GM19468 (cell line): ENCODE measurements at regions not wholly inside any gene's neighbourhood (a gene's known extent, or its start where the extent isn't known, plus 50 kb on each side); places are given as distances from the start of the nearest gene placed in this dataset.
A peak's percentile ranks its signal among the peaks of the same experiment; 100 is the strongest.

Experiments
- ATAC-seq: cut with Tn5 transposase; IDR thresholded peaks from one replicate; pipeline ENCODE4 v1.9.1; 2021; ENCODE audit warnings: mild to moderate bottlenecking, moderate library complexity, moderate number of reproducible peaks; ENCODE audit not compliant: unreplicated experiment; ENCODE audit errors: extremely low read depth

- ATAC-seq, result no peak
Measured at GRCh38 chr12:102781117-102781516, 135.9 kb downstream of the PAH start.

GRCh38 chr12:102776041-102776440, 141.0 kb downstream of the PAH start:
- ATAC-seq, result no peak

GRCh38 chr12:102769323-102769916, 147.6 kb downstream of the PAH start:
- ATAC-seq, result no peak

GRCh38 chr12:102766961-102767360, 150.1 kb downstream of the PAH start:
- no peak for ATAC-seq

- ATAC-seq, result no peak
Measured at GRCh38 chr12:102765736-102766135, 151.3 kb downstream of the PAH start.

GRCh38 chr12:102763471-102763870, 153.6 kb downstream of the PAH start:
- no peak for ATAC-seq

GRCh38 chr12:102763061-102763460, 154.0 kb downstream of the PAH start:
- no peak for ATAC-seq

- no peak for ATAC-seq
Measured at GRCh38 chr12:102760322-102760721, 156.7 kb downstream of the PAH start.

GRCh38 chr12:102759466-102759865, 157.6 kb downstream of the PAH start:
- no peak for ATAC-seq

- ATAC-seq, result no peak
Measured at GRCh38 chr12:102757882-102758226, 159.2 kb downstream of the PAH start.

GRCh38 chr12:102757154-102757881, 159.7 kb downstream of the PAH start:
- ATAC-seq, result no peak

GRCh38 chr12:102756530-102756929, 160.5 kb downstream of the PAH start:
- ATAC-seq, result no peak

GRCh38 chr12:102755266-102755665, 161.8 kb downstream of the PAH start:
- no peak for ATAC-seq

- ATAC-seq, result no peak
Measured at GRCh38 chr12:102753802-102754201, 163.2 kb downstream of the PAH start.

- ATAC-seq, result no peak
Measured at GRCh38 chr12:102748704-102749103, 168.3 kb downstream of the PAH start.

- ATAC-seq, result no peak
Measured at GRCh38 chr12:102746963-102747362, 170.1 kb downstream of the PAH start.

- ATAC-seq, result no peak
Measured at GRCh38 chr12:102745971-102746600, 171.0 kb downstream of the PAH start.

GRCh38 chr12:102741196-102741595, 175.8 kb downstream of the PAH start:
- ATAC-seq, result no peak

GRCh38 chr12:102740141-102740955, 176.7 kb downstream of the PAH start:
- no peak for ATAC-seq

GRCh38 chr12:102736328-102736727, 180.7 kb downstream of the PAH start:
- no peak for ATAC-seq

GRCh38 chr12:102735104-102735503, 181.9 kb downstream of the PAH start:
- peak; percentile 54 for ATAC-seq
